ENCODE measurements at regions not wholly inside any gene's neighbourhood (a gene's known extent, or its start where the extent isn't known, plus 50 kb on each side); places are given as distances from the start of the nearest gene placed in this dataset.
"Not testable (repeated sequence)": the region's sequence is repeated elsewhere in the genome, so short reads cannot be mapped to it uniquely, and the experiment has no call there.

DNA sequence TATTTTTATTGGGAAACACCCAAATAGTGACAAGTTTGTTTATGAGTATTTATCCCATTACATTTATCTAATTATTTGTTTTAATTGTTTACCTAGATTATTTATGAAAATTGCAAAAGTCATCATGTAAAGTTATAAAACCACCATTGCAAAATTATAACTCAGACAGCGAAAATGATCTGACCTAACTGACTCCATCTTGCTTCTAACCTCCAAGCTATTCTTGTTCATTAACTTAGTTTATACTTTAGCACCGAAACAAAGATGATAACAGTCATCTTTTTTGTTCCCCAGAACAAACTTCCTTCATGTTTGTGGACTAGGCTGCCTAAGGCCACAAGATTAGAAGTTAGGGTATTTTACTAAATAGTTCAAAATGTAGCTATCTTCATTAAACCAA is 190.8 kb downstream of the FASLG start:
- no peak for TF ChIP-seq EZH2 (IDR thresholded peaks at IDR 0.05; ENCODE audit: borderline replicate concordance, low read length)
- TF ChIP-seq, protein P1, sequence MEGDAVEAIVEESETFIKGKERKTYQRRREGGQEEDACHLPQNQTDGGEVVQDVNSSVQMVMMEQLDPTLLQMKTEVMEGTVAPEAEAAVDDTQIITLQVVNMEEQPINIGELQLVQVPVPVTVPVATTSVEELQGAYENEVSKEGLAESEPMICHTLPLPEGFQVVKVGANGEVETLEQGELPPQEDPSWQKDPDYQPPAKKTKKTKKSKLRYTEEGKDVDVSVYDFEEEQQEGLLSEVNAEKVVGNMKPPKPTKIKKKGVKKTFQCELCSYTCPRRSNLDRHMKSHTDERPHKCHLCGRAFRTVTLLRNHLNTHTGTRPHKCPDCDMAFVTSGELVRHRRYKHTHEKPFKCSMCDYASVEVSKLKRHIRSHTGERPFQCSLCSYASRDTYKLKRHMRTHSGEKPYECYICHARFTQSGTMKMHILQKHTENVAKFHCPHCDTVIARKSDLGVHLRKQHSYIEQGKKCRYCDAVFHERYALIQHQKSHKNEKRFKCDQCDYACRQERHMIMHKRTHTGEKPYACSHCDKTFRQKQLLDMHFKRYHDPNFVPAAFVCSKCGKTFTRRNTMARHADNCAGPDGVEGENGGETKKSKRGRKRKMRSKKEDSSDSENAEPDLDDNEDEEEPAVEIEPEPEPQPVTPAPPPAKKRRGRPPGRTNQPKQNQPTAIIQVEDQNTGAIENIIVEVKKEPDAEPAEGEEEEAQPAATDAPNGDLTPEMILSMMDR (IDR thresholded peaks at IDR 0.05; ENCODE audit: low read length): no peak
- no peaks in the 10 kb centered on the region for H3F3A ChIP-seq (ENCODE audit: insufficient read depth, low read length)
- H3K36me3 ChIP-seq (ENCODE audit: insufficient read depth, low read length): no peaks in the 10 kb centered on the region
- no peaks in the 10 kb centered on the region for H3K9me3 ChIP-seq (ENCODE audit: low read length)
- H3K4me2 ChIP-seq (ENCODE audit: low read length): no peak overlapping the region
- no peaks in the 10 kb centered on the region for H3K9me2 ChIP-seq (ENCODE audit: low read depth, low read length)
- no peak overlapping the region for H3K4me3 ChIP-seq (ENCODE audit: low read depth, low read length, poor library complexity, severe bottlenecking)
- no peak overlapping the region for H2AFZ ChIP-seq (ENCODE audit: low read length)
- no peaks in the 10 kb centered on the region for H3K79me2 ChIP-seq (ENCODE audit: insufficient read depth, low read length)
- no peaks in the 10 kb centered on the region for H3K4me1 ChIP-seq (ENCODE audit: insufficient read depth, low read length, severe bottlenecking)
- H3K27me3 ChIP-seq (ENCODE audit: insufficient read depth, low read length): no peaks in the 10 kb centered on the region
- no peak overlapping the region for H3K27ac ChIP-seq (ENCODE audit: low read depth, low read length, poor library complexity, severe bottlenecking)
- H4K20me1 ChIP-seq (ENCODE audit: insufficient read depth, low read length): no peaks in the 10 kb centered on the region
- no peak overlapping the region for H3K9ac ChIP-seq (ENCODE audit: low read length)

DNA sequence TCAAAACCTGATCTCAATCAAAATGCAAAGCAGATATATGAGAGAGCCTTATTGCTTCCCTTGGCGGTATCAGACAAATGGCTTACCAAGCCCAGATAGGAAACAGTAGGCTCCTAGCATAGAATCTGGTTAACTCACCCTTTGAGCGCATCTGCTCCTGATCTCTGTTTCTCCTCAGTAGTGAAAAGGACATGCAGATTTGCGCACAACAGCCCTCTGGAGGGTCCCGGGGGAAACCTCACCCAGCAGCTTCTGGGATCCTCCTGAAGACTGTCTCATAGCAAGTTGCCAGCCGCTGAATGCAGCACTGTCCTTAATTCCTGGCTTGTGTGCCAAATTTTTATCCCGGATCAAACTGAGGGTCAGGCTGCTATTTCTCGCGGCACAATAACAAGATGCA is 192.2 kb downstream of the FASLG start:
- Histone ChIP-seq H3K9me3 (ENCODE audit: low read length) (no peaks in the 10 kb centered on the region), H3K9me2 (ENCODE audit: low read depth, low read length) (no peaks in the 10 kb centered on the region), H3K4me3 (ENCODE audit: low read depth, low read length, poor library complexity, severe bottlenecking) (no peak overlapping the region), H3K79me2 (ENCODE audit: insufficient read depth, low read length) (no peaks in the 10 kb centered on the region), H3K4me1 (ENCODE audit: insufficient read depth, low read length, severe bottlenecking) (no peaks in the 10 kb centered on the region), H3K27me3 (ENCODE audit: insufficient read depth, low read length) (no peaks in the 10 kb centered on the region), H2AFZ (ENCODE audit: low read length) (no peak overlapping the region), H4K20me1 (ENCODE audit: insufficient read depth, low read length) (no peaks in the 10 kb centered on the region), H3K27ac (ENCODE audit: low read depth, low read length, poor library complexity, severe bottlenecking) (no peak overlapping the region), H3K9ac (ENCODE audit: low read length) (no peak overlapping the region), H3K4me2 (ENCODE audit: low read length) (no peak overlapping the region), H3K36me3 (ENCODE audit: insufficient read depth, low read length) (no peaks in the 10 kb centered on the region), H3F3A (ENCODE audit: insufficient read depth, low read length) (no peaks in the 10 kb centered on the region)
- TF ChIP-seq EZH2 (IDR thresholded peaks at IDR 0.05; ENCODE audit: borderline replicate concordance, low read length): no peak
- TF ChIP-seq, protein P1 (IDR thresholded peaks at IDR 0.05; ENCODE audit: low read length): no peak

DNA sequence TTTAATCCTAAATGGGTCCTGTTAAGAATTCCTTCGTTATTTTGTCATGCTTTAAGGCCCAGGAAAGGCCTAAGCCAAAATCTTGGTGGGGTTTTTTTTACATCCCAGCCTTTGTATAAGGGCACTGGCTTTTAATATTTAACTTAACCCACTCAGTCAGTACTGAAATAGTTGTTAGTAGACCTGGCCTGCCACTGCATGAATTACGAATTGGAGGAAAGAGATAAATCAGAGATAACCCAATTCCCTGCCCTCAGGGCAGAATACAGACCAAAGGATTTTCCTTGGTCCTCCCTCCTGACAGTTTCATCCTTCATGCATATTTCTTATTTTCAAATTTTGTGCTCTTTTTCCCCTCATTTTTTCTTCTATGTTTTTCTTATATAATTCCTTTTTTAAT is 193.0 kb downstream of the FASLG start:
- Histone ChIP-seq H3K9ac (ENCODE audit: low read length) (no peak overlapping the region), H4K20me1 (ENCODE audit: insufficient read depth, low read length) (no peaks in the 10 kb centered on the region), H2AFZ (ENCODE audit: low read length) (no peak overlapping the region), H3K36me3 (ENCODE audit: insufficient read depth, low read length) (no peaks in the 10 kb centered on the region), H3K4me3 (ENCODE audit: low read depth, low read length, poor library complexity, severe bottlenecking) (no peak overlapping the region), H3K27me3 (ENCODE audit: insufficient read depth, low read length) (no peaks in the 10 kb centered on the region), H3K4me2 (ENCODE audit: low read length) (no peak overlapping the region), H3K9me2 (ENCODE audit: low read depth, low read length) (no peaks in the 10 kb centered on the region), H3F3A (ENCODE audit: insufficient read depth, low read length) (no peaks in the 10 kb centered on the region), H3K9me3 (ENCODE audit: low read length) (no peaks in the 10 kb centered on the region), H3K79me2 (ENCODE audit: insufficient read depth, low read length) (no peaks in the 10 kb centered on the region), H3K4me1 (ENCODE audit: insufficient read depth, low read length, severe bottlenecking) (no peaks in the 10 kb centered on the region), H3K27ac (ENCODE audit: low read depth, low read length, poor library complexity, severe bottlenecking) (no peak overlapping the region)
- TF ChIP-seq EZH2 (IDR thresholded peaks at IDR 0.05; ENCODE audit: borderline replicate concordance, low read length): no peak
- TF ChIP-seq, protein P1 (IDR thresholded peaks at IDR 0.05; ENCODE audit: low read length): no peak

DNA sequence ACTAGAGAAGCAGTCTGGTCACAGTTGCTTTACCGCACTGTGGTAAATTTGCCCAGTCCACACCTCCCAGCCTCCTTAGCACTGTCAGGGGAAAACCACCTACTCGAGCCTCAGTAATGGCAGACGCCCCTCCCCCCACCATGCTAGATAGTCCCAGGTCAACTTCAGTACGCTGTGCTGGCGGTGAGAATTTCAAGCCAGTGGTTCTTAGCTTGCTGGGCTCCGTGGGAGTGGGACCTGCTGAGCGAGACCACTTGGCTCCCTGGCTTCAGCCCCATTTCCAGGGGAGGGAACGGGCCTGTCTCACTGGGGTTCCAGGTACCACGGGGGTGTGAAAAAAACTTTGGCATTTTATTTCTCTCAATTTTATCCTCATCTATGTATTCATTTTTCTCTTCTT is 194.8 kb downstream of the TNFSF18 start:
- not testable (repeated sequence) for H3K36me3 ChIP-seq (ENCODE audit: insufficient read depth, low read length); H3K4me3 ChIP-seq (ENCODE audit: low read depth, low read length, poor library complexity, severe bottlenecking); H3K9me2 ChIP-seq (ENCODE audit: low read depth, low read length); H4K20me1 ChIP-seq (ENCODE audit: insufficient read depth, low read length); H3K9ac ChIP-seq (ENCODE audit: low read length); H3K4me2 ChIP-seq (ENCODE audit: low read length); H3K27me3 ChIP-seq (ENCODE audit: insufficient read depth, low read length); H3K79me2 ChIP-seq (ENCODE audit: insufficient read depth, low read length); H3F3A ChIP-seq (ENCODE audit: insufficient read depth, low read length); H2AFZ ChIP-seq (ENCODE audit: low read length); H3K4me1 ChIP-seq (ENCODE audit: insufficient read depth, low read length, severe bottlenecking); H3K9me3 ChIP-seq (ENCODE audit: low read length); H3K27ac ChIP-seq (ENCODE audit: low read depth, low read length, poor library complexity, severe bottlenecking)
